CD4-positive, alpha-beta T cell treated with Interleukin-17A for 4 hours (primary cell): ENCODE measurements at regions not wholly inside any gene's neighbourhood (a gene's known extent, or its start where the extent isn't known, plus 50 kb on each side); places are given as distances from the start of the nearest gene placed in this dataset.

Experiments
- DNase-seq: peaks from one replicate; pipeline ENCODE4 v3.0.0-alpha.2; 2020; ENCODE audit warnings: mixed read lengths

DNA sequence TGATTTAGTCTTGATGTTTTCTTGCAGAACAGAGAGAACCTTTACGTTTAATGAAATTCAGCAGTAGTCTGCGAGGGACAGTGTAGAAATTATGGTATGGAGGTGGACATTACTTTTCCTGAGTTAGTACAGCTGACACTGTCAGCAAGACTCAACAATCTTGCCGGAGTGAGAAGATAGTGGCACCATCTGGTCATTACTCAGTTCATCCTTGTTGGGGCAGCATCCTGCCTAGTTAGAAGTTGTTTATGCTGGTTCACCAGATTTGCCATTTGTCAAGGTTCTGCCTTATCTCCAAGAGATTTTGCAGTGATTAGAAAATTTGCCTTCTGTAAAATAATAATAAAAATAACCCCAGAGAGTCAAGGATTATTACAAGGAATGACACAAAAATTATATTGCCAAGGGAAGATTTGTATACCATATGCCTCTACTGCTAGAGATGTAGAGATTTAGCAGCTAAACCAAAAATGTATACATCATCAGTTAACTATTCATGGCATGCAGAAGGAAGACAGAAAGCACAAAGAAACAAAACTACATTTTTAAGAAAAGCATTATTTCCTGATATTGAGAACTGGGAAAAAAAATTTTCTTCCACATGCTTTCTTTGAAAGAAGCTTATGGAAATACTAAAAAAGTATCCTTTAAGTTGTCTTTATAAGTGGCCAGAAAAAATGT is 1967.4 kb downstream of the NCAM2 start:
- no peak for DNase-seq

- no peak for DNase-seq
Measured at GRCh38 chr21:22981819-22982218, 1983.6 kb downstream of the NCAM2 start.

- DNase-seq = no peak
Measured at GRCh38 chr21:22993144-22993543, 1994.9 kb downstream of the NCAM2 start.

- DNase-seq = no peak
Measured at GRCh38 chr21:22993822-22994574, 1995.8 kb downstream of the NCAM2 start.

- DNase-seq = no peak
Measured at GRCh38 chr21:23003951-23004350, 2005.7 kb downstream of the NCAM2 start.

DNA sequence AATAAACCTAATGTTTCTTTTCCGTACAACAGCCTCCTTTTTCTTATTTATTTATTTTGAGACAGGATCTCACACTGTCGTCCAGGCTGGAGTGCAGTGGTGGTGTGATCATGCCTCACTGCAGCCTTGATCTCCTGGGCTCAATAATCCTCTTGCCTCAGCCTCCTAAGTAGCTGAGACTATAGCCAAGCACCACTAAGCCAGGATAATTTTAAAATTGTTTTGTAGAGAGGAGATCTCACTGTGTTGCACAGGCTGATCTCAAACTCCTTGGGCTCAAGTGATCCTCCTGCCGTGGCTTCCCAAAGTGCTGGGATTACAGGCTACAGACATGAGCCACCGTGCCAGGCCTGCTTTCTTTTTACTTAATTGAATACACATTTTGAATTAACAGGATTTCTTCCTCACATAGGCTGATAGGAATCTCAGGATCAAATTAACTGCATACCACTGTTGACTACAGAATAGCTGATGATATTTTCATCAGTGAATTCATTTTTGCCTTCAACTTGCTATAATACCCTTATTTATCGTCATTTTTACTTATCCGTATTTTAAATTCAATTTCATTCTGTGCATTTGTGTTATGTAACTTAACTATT is 2010.5 kb downstream of the NCAM2 start:
- no peak for DNase-seq

- no peak for DNase-seq
Measured at GRCh38 chr21:23009360-23009759, 2011.2 kb downstream of the NCAM2 start.

DNA sequence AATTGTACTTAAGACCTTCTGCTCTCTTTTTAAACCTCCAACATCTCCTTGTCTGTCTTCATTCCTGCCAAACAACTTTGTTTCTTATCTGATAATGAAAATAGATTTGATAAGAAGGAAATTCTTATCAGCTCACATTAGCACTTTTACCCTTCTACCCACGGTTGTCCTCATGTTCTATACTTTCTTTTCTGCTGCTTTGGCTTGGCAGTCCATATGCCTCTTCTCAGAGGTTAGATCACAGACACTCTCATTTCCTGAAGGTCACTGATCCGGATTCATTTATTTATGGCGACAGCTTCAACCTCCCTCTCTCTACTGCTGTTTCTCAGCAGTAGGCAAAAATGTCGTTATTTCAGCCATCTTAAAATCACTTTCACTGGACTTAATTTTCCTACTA is 2015.8 kb downstream of the NCAM2 start:
- DNase-seq = no peak

GRCh38 chr21:23016617-23017016 is 2018.4 kb downstream of the NCAM2 start:
- no peak for DNase-seq

DNA sequence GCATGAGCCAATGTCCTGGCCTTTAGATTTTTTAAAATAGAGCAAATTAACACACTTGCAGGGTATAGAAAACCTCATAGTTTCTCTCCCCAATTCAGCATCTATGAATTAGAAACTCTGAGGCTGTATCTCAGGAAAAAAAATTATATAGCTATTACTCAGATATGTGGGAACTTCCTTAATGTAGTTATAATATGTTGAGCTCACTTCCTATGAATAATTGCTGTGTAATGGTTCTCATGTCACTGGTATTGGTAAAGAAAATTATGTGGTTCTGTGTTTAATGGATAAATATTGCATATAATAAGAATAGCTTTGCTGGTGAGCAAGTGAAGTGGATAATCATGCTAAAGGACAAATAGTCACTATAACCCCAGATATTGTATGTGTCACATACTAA is 2019.8 kb downstream of the NCAM2 start:
- no peak for DNase-seq

GRCh38 chr21:23020969-23021368 is 2022.8 kb downstream of the NCAM2 start:
- no peak for DNase-seq

DNA sequence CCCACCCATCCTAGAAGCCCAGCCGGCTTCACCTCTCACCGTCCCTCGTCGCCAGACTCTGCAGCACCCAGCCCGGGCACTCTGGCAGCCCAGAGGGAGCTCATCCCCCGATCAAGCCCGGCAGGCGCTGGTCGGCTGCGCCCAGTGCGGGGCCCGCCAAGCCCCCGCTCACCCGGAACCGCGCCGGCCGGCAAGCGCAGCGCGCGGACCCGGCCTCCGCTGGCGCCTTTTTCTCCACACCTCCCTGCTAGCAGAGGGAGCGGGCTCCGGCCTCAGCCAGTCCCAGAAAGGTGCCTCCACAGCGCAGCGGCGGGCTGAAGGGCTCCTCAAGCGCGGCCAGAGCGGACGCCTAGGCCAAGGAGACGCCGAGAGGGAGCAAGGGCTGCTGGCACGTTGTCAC is 2023.3 kb downstream of the NCAM2 start:
- DNase-seq = no peak

GRCh38 chr21:23026878-23027277 is 2028.7 kb downstream of the NCAM2 start:
- no peak for DNase-seq

GRCh38 chr21:23039846-23040245 is 2041.6 kb downstream of the NCAM2 start:
- no peak for DNase-seq

DNA sequence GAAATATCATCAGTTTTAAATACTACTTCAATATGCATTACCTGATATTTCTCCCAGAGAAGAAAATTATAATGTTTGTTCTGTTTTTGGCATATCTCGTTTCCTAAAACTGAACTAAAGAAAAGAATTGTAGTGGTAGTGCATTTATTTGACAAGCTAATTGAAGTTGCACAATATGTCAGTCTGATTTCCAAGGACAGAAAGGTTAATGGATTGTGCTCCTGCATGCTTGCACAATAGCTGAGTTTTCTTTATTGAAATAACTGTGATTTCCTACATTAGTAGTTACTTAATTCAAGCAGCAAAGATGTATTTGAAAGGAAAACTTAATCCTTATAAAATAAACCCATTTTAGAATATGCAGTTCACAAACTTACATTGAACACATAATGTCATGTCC is 2047.7 kb downstream of the NCAM2 start:
- no peak for DNase-seq

DNA sequence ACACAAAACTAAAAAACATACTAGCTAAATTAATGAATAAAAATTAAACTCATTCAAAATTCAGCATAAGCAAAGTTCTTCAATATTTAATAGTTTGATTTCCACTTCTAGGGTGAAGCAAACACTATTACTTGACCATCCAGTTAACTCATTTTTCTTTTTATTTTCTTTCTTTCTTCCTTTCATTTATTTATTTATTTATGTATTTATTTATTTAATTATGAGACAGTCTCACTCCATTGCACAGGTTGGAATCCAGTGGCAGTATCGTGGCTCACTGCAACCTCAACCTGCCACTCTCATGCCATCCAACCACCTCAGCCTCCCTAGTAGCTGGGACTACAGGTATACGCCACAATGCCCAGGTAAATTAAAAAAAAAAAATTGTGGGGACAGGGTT is 2069.5 kb downstream of the NCAM2 start:
- no peak for DNase-seq

DNA sequence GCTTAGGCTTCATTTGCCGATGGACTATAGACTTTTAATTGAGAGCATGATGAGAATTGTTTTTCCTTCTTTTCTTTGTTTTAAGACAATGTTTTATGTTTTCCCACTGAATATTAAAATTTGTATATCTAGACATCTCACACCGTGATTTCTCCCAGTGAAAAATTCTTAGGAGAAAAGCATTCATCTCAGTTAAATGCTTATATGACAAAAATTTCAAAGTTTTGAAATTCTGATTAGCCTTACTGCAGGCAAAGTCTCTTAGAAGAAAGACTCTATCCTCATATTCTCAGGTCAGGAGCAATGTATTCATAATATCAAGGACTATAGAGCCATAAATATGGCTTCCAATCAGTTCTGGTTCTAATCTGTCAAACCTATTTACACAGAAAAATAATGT is 2085.0 kb downstream of the NCAM2 start:
- DNase-seq = no peak

GRCh38 chr21:23093259-23093658 is 2095.1 kb downstream of the NCAM2 start:
- DNase-seq = no peak

- no peak for DNase-seq
Measured at GRCh38 chr21:23099185-23099584, 2101.0 kb downstream of the NCAM2 start.

DNA sequence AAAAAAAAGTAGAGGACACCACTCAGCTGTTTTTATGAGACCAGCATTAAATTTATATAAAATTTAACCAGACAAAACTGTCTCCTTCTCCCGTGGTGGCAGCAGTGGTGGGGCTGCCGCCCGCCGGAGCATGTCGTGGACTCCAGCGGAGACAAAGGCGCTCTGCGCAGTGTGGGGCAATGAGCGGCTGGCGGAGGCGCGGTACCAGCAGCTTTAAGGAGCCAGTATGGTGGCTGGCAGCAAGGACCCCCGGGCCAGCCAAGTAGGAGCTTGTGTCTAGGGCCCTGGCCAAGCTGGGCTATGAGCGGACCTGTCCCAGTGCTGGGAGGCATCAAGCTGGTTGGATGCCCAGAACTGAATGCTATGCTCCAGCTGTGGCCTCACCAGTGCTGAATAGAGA is 2102.9 kb downstream of the NCAM2 start:
- no peak for DNase-seq

DNA sequence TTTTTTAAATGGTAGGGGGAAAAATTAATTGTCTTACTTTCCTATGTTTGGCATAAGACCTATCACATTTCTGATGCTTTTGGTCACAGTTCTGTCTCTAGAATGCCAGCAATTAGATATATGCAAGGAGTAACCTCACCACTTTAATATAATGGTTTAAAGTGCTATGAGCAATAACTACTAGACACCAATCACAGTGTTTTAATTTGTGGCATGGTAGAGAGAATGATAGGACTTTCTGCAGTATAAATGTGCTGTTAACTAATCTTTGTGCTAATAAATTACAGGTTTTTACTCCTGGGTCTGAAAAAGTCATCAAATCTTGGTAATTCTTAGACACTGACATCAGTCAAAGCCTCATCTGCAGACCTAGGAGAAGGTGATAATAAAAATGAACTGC is 2110.3 kb downstream of the NCAM2 start:
- no peak for DNase-seq

- DNase-seq = no peak
Measured at GRCh38 chr21:23111070-23111600, 2112.9 kb downstream of the NCAM2 start.

- DNase-seq = no peak
Measured at GRCh38 chr21:23119491-23119890, 2121.3 kb downstream of the NCAM2 start.

DNA sequence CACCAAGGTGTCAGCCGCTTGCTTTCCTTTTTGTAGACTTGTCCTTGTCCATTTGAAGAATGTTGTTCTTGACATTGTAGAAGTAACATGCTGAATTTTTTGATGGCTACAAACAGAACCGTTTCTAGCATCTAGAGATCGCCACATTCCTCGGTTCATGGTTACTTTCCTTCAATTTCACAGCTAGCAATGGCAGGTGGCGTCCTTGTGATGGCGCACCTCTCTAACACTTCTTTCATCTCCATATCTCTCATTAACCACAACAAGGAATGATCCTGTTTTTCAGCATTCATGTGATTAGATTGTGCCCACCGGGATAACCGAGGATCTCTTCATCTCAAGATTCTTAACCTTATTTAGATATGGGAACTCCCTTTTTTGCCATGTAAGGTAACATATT is 2129.8 kb downstream of the NCAM2 start:
- no peak for DNase-seq
